H1 (cell line): ENCODE measurements at regions not wholly inside any gene's neighbourhood (a gene's known extent, or its start where the extent isn't known, plus 50 kb on each side); places are given as distances from the start of the nearest gene placed in this dataset.

Source experiments
- CTCF ChIA-PET: fragments of 300-600 bp; sonication (Branson Sonifier 250); formaldehyde crosslinking; loops from one replicate; lab custom pipeline; 2021; ENCODE audit not compliant: partially characterized antibody; lab: Charles Lee
- POLR2A ChIA-PET: fragments of 300-600 bp; sonication (Branson Sonifier 250); formaldehyde crosslinking; loops from one replicate; lab custom pipeline; 2021; ENCODE audit warnings: inconsistent platforms; ENCODE audit not compliant: partially characterized antibody; lab: Charles Lee
- DNase-seq, 2 experiments: peaks; one replicate each; pipeline versions ENCODE4 v3.0.0 to v3.0.0-alpha.2; 2010 to 2022; ENCODE audit warnings: low spot score in 2 of 2, low read depth in 1 of 2, mixed read lengths in 1 of 2
- FAIRE-seq: peaks from 2 replicates; lab custom pipeline; 2011; peaks lifted over from hg19 to GRCh38; lab: Jason Lieb, UNC
- H2AFZ ChIP-seq: 2 replicates; pipeline ENCODE4 v1.8.1; 2012; ENCODE audit warnings: low read length, inconsistent platforms
- H2AK5ac ChIP-seq: 2 replicates; pipeline ENCODE4 v1.6.1; 2013; ENCODE audit warnings: low read depth, low read length
- H2BK120ac ChIP-seq: replicated peaks from 2 replicates; pipeline ENCODE3; 2013; ENCODE audit warnings: low read depth, low read length, inconsistent platforms
- H2BK12ac ChIP-seq: 2 replicates; pipeline ENCODE4 v1.6.1; 2013; ENCODE audit warnings: low read depth, low read length
- H2BK15ac ChIP-seq: 2 replicates; pipeline ENCODE4 v1.6.1; 2013; ENCODE audit warnings: low read length
- H2BK20ac ChIP-seq: 2 replicates; pipeline ENCODE4 v1.6.1; 2013; ENCODE audit warnings: low read length
- H2BK5ac ChIP-seq: 2 replicates; pipeline ENCODE4 v1.6.1; 2013; ENCODE audit warnings: low read depth, low read length
- H3K14ac ChIP-seq: 2 replicates; pipeline ENCODE4 v1.6.1; 2013; ENCODE audit warnings: inconsistent platforms; ENCODE audit not compliant: insufficient read length
- H3K18ac ChIP-seq: 2 replicates; pipeline ENCODE4 v1.6.1; 2013; ENCODE audit warnings: low read length; ENCODE audit errors: extremely low read depth
- H3K23ac ChIP-seq: 2 replicates; pipeline ENCODE4 v1.6.1; 2013; ENCODE audit warnings: inconsistent platforms; ENCODE audit not compliant: insufficient read length
- H3K23me2 ChIP-seq: 2 replicates; pipeline ENCODE4 v1.6.1; 2013; ENCODE audit warnings: low read depth, low read length
- H3K27ac ChIP-seq: 2 replicates; pipeline ENCODE4 v1.6.1; 2011; ENCODE audit warnings: low read depth, low read length, inconsistent platforms
- H3K27me3 ChIP-seq, 4 experiments: replicated peaks in 1 of 4; 1 replicate in 1 of 4; 2 replicates in 3 of 4; pipeline versions ENCODE4 v1.6.1 to v1.8.1; 2011 to 2013; ENCODE audit warnings: low read length in 3 of 4, mild to moderate bottlenecking in 3 of 4, inconsistent platforms in 2 of 4, mixed read lengths in 2 of 4, moderate library complexity in 1 of 4; ENCODE audit not compliant: control insufficient read depth in 3 of 4, insufficient read depth in 3 of 4; ENCODE audit errors: extremely low read depth in 1 of 4
- H3K36me3 ChIP-seq, 4 experiments: 2 replicates each; pipeline versions ENCODE4 v1.6.1 to v1.8.1; 2011 to 2013; ENCODE audit warnings: mild to moderate bottlenecking in 4 of 4, low read length in 3 of 4, moderate library complexity in 2 of 4, control low read depth in 1 of 4, inconsistent platforms in 1 of 4; ENCODE audit not compliant: insufficient read depth in 4 of 4, control insufficient read depth in 2 of 4
- H3K4ac ChIP-seq: replicated peaks from 2 replicates; pipeline ENCODE3; 2013; ENCODE audit warnings: low read length, low read depth, mixed read lengths, inconsistent platforms; ENCODE audit not compliant: insufficient read length
- H3K4me1 ChIP-seq, 4 experiments: replicated peaks in 1 of 4; 1 replicate in 1 of 4; 2 replicates in 3 of 4; pipeline versions ENCODE4 v1.6.1 to v1.8.1; 2011 to 2013; ENCODE audit warnings: low read length in 3 of 4, inconsistent platforms in 2 of 4, mixed read lengths in 1 of 4; ENCODE audit not compliant: insufficient read depth in 4 of 4, control insufficient read depth in 3 of 4
- H3K4me2 ChIP-seq, 2 experiments: 2 replicates each; pipeline versions ENCODE4 v1.6.1 to v1.8.1; 2011 to 2013; ENCODE audit warnings: low read depth in 2 of 2, low read length in 2 of 2, control low read depth in 1 of 2, inconsistent platforms in 1 of 2, mild to moderate bottlenecking in 1 of 2; ENCODE audit not compliant: insufficient read depth in 1 of 2
- H3K4me3 ChIP-seq, 4 experiments: fragments of 200-600, 300-600 bp in 1 of 4; sonication (generic), shearing (Covaris generic), sonication (Bioruptor Twin) in 1 of 4; 2 replicates each; pipeline versions ENCODE4 v1.5.1 to v1.8.1; 2011 to 2016; ENCODE audit warnings: low read length in 4 of 4, low read depth in 3 of 4, control low read depth in 2 of 4, inconsistent platforms in 2 of 4, mild to moderate bottlenecking in 2 of 4, mixed read lengths in 1 of 4, moderate library complexity in 1 of 4; ENCODE audit not compliant: insufficient read depth in 2 of 4; ENCODE audit errors: extremely low read depth in 1 of 4
- H3K56ac ChIP-seq: replicated peaks from 2 replicates; pipeline ENCODE3; 2013; ENCODE audit warnings: low read depth, mild to moderate bottlenecking, mixed read lengths, low read length, inconsistent platforms; ENCODE audit not compliant: insufficient read length
- H3K79me1 ChIP-seq: 2 replicates; pipeline ENCODE4 v1.6.1; 2013; ENCODE audit warnings: low read depth, low read length, control low read depth
- H3K79me2 ChIP-seq, 2 experiments: 2 replicates each; pipeline versions ENCODE4 v1.6.1 to v1.8.1; 2012 to 2013; ENCODE audit warnings: low read length in 2 of 2, mild to moderate bottlenecking in 2 of 2, inconsistent platforms in 1 of 2; ENCODE audit not compliant: insufficient read depth in 2 of 2, control insufficient read depth in 1 of 2
- H3K9ac ChIP-seq, 4 experiments: replicated peaks in 1 of 4; 1 replicate in 1 of 4; 2 replicates in 3 of 4; pipeline versions ENCODE4 v1.6.1 to v1.8.1; 2011 to 2013; ENCODE audit warnings: low read depth in 3 of 4, low read length in 3 of 4, control low read depth in 2 of 4, mild to moderate bottlenecking in 2 of 4, moderate library complexity in 2 of 4, inconsistent platforms in 1 of 4; ENCODE audit errors: extremely low read depth in 1 of 4
- H3K9me3 ChIP-seq, 2 experiments: 2 replicates each; pipeline versions ENCODE4 v1.6.1 to v1.8.1; 2012 to 2013; ENCODE audit warnings: mild to moderate bottlenecking in 2 of 2, moderate library complexity in 2 of 2, control low read depth in 1 of 2, inconsistent platforms in 1 of 2, low read depth in 1 of 2, low read length in 1 of 2, mixed read lengths in 1 of 2; ENCODE audit not compliant: insufficient read depth in 2 of 2
- H4K20me1 ChIP-seq, 2 experiments: replicated peaks in 1 of 2; 2 replicates each; pipeline versions ENCODE3 to v1.8.1; 2011 to 2013; ENCODE audit warnings: inconsistent platforms in 2 of 2, low read length in 2 of 2, mild to moderate bottlenecking in 1 of 2; ENCODE audit not compliant: insufficient read depth in 2 of 2, control insufficient read depth in 1 of 2
- H4K5ac ChIP-seq: 2 replicates; pipeline ENCODE4 v1.6.1; 2013; ENCODE audit warnings: low read length, low read depth, mixed read lengths, inconsistent platforms; ENCODE audit not compliant: insufficient read length
- H4K8ac ChIP-seq: 2 replicates; pipeline ENCODE4 v1.8.0; 2013; ENCODE audit warnings: mild to moderate bottlenecking, moderate library complexity, low read length, inconsistent platforms; ENCODE audit not compliant: insufficient read depth; ENCODE audit errors: extremely low read depth
- H4K91ac ChIP-seq: replicated peaks from 2 replicates; pipeline ENCODE3; 2013; ENCODE audit warnings: low read length, mixed read lengths, inconsistent platforms; ENCODE audit not compliant: insufficient read length
- CHD1 ChIP-seq: IDR thresholded peaks from 2 replicates; pipeline ENCODE4 v1.6.1; 2012; ENCODE audit warnings: low read depth, low read length, improper control_type of control experiment
- EP300 ChIP-seq, 2 experiments: IDR thresholded peaks; 1 replicate in 1 of 2; 2 replicates in 1 of 2; pipeline ENCODE4 v1.6.1; 2011 to 2012; ENCODE audit warnings: low read depth in 2 of 2, low read length in 2 of 2, mild to moderate bottlenecking in 2 of 2, borderline replicate concordance in 1 of 2, inconsistent platforms in 1 of 2, moderate library complexity in 1 of 2
- JUN ChIP-seq: IDR thresholded peaks from 2 replicates; pipeline ENCODE4 v1.6.1; 2011; ENCODE audit warnings: low read depth, mild to moderate bottlenecking, improper control_type of control experiment, low read length
- KDM1A ChIP-seq: fragments of 200-600, 300-600 bp; sonication (generic); IDR thresholded peaks from 2 replicates; pipeline ENCODE4 v1.7.1; 2016; ENCODE audit warnings: mild to moderate bottlenecking, low read length, borderline replicate concordance
- POLR2A ChIP-seq, 2 experiments: IDR thresholded peaks; 1 replicate in 1 of 2; 2 replicates in 1 of 2; pipeline ENCODE4 v1.6.1; 2011; ENCODE audit warnings: low read depth in 2 of 2, low read length in 2 of 2, mild to moderate bottlenecking in 2 of 2; ENCODE audit errors: control extremely low read depth in 1 of 2
- RBBP5 ChIP-seq: IDR thresholded peaks from 2 replicates; pipeline ENCODE4 v1.7.1; 2012; ENCODE audit warnings: low read depth, mild to moderate bottlenecking, inconsistent platforms, low read length, moderate library complexity, borderline replicate concordance
- SP4 ChIP-seq: IDR thresholded peaks from 2 replicates; pipeline ENCODE4 v1.6.1; 2012; ENCODE audit warnings: low read length, inconsistent platforms
- TBP ChIP-seq: IDR thresholded peaks from 2 replicates; pipeline ENCODE4 v1.6.1; 2011; ENCODE audit warnings: low read depth, low read length, improper control_type of control experiment
- WGBS, 2 experiments: shearing (Covaris generic) in 1 of 2; methylation state at CpG; one replicate each; pipeline versions ENCODE4 v1.1.6 to v1.1.7; 2013 to 2015; ENCODE audit warnings: low lambda C conversion rate in 2 of 2, mixed read lengths in 2 of 2, inconsistent platforms in 1 of 2, low coverage in 1 of 2, missing lambda C conversion rate in 1 of 2; ENCODE audit not compliant: insufficient replicate concordance in 2 of 2, insufficient coverage in 1 of 2, insufficient read length in 1 of 2; ENCODE audit errors: extremely low coverage in 1 of 2, missing lambda C conversion rate in 1 of 2; 5-methylcytosine and 5-hydroxymethylcytosine counted together

GRCh38 chr15:69525543-69525942 is 72.9 kb downstream of the RPLP1 start:
- Histone ChIP-seq H3K4ac (no peak overlapping the region), H3K56ac (no peak overlapping the region), H3K23me2 (no peaks in the 10 kb centered on the region), H3K9ac (no peak overlapping the region), H3K27ac (no peak overlapping the region), H2BK5ac (no peak overlapping the region), H4K5ac (no peak overlapping the region), H3K36me3 (no peaks in the 10 kb centered on the region), H2AFZ (no peak overlapping the region), H3K14ac (no peak overlapping the region), H2BK15ac (no peak overlapping the region), H2BK12ac (no peak overlapping the region), H3K4me1 (peaks cover 0 to 10% (median 3%) of the 10 kb centered on the region in 4 experiments; a peak in 3 of 7 replicates), H4K8ac (no peak overlapping the region), H2AK5ac (no peak overlapping the region), H3K18ac (no peak overlapping the region), H3K9me3 (peaks cover 0 to 3% of the 10 kb centered on the region in 2 experiments; a peak in 1 of 4 replicates), H4K20me1 (no peaks in the 10 kb centered on the region), H3K79me2 (no peaks in the 10 kb centered on the region), H2BK20ac (no peak overlapping the region), H3K23ac (no peak overlapping the region), H4K91ac (no peak overlapping the region), H3K27me3 (no peaks in the 10 kb centered on the region), H3K4me2 (no peak overlapping the region), H3K79me1 (no peaks in the 10 kb centered on the region), H3K4me3 (no peak overlapping the region), H2BK120ac (no peak overlapping the region)
- DNase-seq (no peak), FAIRE-seq (no peak)
- TF ChIP-seq POLR2A (IDR thresholded peaks at IDR 0.05; ENCODE audit: control extremely low read depth in 1 of 2, low read depth in 2 of 2, low read length in 2 of 2) (no peak), RBBP5 (no peak), CHD1 (no peak), SP4 (no peak), TBP (no peak), EP300 (IDR thresholded peaks at IDR 0.05; ENCODE audit: borderline replicate concordance in 1 of 2, low read depth in 2 of 2, low read length in 2 of 2) (no peak), KDM1A (no peak), JUN (no peak)
- CTCF ChIA-PET: interaction anchor here (0.6 to 2.9 kb wide), 3 partner anchors 25 to 1301 kb away, joined by 3 to 16 read pairs (median 3); no protein-coding TSS in a partner anchor
- POLR2A ChIA-PET: no interaction called here
- 92% methylated on average over 6 of the region's 6 CpGs; no CpG with 5 or more reads in 1 of the 2 experiments for WGBS, 2 experiments
